ENCODE measurements at regions not wholly inside any gene's neighbourhood (a gene's known extent, or its start where the extent isn't known, plus 50 kb on each side); places are given as distances from the start of the nearest gene placed in this dataset.

DNA sequence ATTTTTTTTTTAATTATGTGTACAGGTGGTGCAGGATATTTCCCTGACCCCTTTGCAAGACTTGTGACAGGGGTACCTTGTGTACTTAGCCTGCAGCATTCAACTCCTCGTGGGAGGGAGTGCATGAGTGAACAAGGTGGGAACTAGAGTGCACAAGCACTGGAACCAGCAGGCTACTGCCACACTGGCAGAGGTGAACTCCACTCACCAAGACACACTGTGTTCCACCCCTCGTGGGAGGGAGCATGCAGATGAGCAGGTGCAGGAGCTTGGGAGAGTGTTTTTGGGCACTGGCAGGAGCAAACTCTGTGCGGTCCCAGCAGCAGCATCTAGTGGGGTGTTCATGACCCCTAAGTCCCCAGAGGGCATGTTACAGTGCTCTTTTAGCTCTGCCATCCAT, 282.7 kb upstream of the PLET1 start:
- no peak for DNase-seq

DNA sequence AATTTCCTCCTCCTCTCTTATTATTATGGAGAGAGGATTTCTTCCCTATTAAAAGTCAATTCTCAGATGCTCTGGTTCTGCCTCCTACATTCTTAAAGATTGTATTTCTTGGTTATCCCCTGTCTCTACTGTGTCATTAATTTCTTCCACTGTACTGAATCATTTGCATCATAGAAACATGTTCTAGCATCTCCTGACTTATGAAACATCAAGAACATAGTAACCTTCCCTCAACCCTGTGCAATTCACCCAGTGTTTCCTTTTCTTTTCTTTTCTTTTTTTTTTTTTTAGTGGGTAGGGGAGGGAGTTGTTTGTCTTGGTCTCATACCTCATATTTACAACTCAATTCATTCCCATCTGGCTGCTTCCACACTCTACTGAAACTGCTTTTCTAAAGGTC, 288.0 kb upstream of the PLET1 start:
- DNase-seq, result no peak

DNA sequence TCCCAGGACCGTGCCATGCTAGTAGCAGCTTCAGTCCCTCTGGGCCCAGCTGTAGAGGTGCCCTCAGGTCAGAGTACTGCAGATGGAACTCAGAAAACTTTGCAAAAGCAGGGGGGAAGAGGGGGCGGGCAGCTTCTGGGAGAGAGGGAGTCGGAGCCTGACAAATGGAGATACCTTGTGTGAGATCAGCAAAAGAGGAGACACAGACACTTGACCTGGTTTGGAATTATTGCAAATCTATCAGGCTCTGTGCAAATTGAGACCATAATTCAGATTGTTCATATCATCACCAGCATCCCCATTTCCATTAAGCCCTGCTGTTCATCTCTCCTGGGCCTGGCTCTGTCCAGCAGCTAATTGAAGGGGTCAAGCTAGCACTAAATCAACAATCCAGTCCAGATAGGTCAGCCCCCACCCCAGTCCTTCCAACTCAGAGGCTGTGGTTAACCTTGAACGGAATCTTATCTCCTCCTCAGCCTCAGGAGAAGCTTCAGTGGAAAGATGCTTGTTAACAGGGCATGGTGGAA, 292.6 kb upstream of the PLET1 start:
- DNase-seq, result no peak

DNA sequence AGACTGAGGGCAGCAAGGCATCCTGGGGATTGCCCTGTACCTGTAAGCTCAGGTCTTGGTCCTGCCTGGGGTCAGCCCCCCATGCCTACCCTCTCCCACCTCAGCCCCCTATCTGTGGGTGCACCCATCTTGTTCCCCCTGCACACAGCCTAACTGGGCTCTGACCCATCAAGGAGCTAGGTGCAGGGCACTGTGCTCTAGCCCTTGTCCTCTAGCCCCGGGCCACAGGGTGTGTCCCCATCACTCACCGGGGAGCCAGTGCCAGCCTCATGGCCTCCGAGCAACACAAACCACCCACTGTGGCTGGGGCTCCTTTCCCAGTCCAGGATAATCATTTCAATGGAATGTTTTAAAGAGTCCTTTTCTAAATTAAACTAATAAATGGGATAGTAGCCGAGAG, 293.9 kb upstream of the PLET1 start:
- no peak for DNase-seq

DNA sequence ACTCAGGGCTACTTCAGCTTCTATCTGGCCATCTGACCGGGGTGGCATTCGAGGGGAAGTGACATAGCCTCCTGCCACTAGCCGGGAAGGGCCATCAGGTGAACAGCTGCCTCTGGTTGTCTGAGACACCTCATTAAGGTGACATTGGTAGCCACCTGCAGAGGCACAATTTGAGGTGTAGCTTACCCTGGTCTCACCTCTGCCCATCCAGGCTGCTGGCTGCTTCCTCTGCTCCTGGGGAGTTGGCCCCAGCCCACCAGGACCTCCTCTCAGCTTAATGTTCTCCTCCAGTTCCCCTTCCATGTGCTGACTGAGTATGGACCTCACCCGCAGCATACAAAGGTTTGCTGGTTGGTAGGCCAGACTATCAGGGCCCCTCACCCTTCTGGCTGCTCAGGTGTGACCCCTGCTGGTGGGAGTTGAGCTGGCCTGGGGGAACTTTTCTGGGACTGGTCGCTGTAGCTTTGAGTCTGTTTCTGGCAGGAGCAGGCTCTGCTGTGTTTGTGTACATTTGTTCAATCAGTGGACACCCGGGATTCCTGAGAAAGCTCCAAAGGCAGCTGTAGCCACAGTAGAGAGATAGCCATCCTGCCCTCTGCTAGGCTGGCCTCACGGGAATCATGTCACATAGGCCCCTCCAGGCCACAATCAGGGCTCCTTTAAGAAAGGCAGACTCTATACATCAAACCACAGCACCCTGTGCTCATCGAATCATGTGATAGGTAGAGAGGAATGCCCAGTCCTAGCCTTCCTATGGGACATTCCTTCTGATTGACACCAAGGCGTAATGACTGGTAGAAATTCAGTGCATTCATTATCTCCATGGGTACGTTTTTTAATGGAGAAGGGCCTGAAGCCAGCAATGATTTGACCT, 295.1 kb upstream of the PLET1 start:
- no peak for DNase-seq

DNA sequence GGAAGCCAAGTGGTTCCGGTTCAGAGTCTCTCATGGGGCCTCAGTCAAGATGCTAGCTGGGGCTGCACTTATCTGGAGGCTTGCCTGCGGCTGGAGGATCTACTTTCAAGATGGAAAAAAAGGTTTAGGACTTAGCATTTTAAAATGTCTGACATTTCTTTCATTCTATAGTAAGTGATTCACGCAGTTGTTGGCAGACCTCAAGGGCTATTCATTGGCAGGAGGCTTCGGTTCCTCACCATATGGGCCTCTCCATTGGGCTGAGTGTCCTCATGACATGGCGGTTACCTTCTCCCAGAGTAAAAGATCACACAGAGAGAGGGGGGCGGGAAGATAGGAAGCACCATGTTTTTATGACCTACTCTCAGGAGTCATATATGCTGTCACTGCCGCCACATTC, 298.0 kb upstream of the PLET1 start:
- no peak for DNase-seq

DNA sequence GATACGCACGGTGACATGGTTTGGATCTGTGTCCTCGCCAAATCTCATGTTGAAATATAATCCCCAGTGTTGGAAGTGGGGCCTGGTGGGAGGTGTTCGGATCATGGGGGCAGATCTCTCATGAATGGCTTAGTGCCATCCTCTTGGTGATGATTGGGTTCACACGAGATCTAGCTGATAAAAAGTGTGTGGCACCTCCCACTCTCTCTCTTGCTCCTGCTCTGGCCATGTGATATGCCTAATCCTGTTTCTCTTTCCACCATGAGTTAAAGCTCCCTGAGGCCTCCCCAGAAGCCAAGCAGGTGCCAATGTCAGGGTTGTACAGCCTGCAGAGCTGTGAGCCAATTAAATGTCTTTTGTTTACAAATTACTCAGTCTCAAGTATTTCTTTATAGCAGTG, 303.1 kb upstream of the PLET1 start:
- DNase-seq, result no peak

DNA sequence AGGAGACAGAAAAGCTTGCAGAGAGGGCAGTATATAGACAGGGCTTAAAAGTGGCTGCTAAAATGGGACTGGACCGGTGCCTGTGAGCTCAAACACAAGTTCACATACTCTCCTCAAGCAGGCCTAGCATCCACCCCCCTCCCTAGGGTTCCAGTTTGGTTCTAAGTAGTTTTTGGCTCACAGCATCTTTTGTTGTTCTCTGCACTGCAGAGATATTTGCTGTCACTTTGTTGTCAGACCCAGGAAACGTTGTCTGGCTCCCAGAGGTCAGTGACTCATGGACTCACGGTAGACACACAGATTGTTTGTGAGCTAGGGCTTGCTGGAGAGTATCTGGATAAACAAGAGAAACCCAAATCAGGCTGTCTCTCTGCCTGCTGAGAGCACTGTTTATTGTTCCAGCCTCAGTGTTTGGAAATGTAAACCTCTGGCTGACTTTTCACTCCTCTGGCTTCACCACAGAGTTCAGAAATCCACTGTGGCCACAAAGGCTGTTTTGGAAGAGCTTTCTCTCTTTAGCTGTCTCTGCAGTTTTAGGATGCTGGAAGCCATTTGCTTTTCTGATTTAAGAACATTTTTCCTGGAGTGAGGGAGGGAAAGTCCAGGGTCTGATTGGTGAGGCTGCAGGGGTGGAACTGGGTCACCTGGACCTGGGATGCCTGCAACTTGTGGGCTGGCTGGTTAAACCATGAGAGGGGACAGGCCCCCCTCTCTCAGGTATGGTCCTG, 303.7 kb upstream of the PLET1 start:
- DNase-seq, result no peak

DNA sequence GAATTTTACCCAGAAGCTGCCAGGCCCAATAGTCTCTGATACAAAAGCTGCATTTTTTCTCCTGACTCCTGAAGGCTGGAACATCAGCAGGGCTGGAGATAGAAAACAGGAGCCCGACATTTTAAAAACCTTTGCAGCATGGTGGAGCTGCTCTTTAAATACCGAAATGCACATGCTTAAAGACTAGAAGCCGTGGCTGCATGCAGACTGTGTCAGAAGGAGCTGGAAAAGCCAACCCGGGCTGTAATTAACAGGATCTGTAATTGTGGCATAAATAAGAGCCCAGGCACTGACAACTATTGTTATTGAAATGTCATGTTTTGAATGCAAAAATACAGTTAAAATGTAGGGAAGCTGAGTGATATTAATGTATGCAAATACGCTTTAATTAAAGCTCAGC, 304.9 kb upstream of the PLET1 start:
- no peak for DNase-seq

DNA sequence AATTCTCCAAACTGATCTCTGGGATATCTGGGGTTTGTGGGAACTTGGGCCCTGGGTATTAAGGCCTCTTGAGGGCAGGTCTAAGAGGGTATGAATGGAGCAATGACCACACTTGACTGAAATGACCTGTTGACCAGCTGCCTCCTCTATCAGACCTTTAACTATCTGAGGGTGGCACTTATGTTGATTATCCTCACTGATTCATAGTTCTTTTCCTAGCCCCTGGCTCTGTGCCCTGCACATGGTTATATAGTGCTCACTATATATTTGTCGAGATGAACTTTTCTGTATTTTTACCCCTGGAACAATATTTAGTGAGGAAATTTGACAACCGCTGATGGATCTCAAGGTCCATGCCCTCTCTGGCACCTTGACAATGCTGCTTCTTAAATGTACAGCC, 305.5 kb upstream of the PLET1 start:
- DNase-seq, result no peak

DNA sequence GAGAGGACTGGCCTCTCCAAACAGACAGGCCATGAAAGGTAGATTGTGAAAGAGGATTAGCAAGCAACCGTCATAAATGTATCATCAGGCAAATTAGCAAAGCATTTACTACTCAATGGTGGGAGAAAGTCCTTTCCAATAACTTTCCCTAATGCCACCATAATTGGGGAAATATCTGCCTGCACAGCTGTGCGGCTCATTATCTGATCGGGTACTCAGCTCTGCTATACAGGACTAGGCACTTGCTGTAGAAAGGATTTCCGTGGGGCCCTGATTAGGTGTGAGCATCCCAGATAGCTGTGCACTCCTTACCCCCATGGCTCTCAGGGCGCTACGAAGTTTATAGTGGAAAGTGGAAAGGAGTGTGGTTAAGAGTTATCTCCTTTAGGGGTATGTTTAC, 309.7 kb upstream of the PLET1 start:
- peak; percentile 30 for DNase-seq

DNA sequence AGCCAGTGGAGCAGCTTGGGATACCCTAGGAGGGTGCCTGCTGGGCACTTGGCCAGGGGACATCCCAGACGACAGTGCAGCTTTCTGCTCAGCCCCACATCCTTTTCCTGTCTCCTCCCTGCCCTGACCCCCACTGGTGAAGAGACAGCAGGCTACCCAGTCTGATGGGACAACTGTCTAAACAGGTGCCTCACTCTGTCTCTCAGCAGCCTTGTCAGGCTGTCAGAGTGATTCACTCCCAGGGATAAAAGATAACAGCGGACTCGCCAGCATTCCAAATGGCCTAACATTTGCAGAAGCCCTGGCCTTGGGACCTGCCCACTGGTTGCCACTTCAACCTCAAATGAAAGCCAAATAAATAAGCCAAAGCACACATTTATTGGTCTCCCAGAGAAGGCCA, 318.6 kb upstream of the PLET1 start:
- DNase-seq, result no peak

DNA sequence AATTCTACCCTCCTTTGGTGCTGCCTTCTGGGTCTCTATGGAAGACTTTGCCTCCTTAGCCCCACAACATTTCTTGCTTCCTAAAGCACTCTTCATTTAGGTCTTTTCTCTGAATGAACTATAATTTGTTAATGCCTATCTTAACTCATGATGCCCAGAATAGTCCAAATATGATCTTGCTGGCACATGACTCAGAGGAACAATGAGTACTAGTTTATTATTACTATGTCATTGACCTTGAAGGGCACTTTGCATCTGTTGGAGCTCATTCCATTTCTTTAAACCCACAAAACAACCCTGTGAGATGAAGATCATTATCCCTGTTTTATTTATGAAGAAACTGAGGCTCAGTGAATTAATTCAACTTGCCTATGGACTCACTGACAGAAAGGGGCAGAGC, 320.2 kb upstream of the PLET1 start:
- no peak for DNase-seq

DNA sequence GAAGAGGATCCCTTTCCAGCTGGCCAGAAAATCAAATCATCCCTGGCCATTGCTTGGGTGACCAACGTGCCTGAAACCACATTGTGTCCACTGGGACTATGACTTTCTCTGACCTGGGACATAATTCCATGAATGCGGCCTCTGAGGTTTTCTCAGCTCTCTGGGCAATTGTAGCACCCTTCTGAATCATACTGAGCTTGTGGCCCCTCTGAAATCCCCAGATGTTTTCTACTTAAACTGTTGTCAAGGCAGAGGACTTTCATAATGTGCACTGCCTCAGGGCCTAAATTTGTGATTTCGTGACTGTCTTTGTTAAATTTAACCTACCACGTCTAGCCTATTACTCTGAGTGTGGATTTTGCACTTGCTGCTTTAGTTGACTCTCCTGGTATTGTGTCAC, 321.1 kb upstream of the PLET1 start:
- DNase-seq, result no peak

DNA sequence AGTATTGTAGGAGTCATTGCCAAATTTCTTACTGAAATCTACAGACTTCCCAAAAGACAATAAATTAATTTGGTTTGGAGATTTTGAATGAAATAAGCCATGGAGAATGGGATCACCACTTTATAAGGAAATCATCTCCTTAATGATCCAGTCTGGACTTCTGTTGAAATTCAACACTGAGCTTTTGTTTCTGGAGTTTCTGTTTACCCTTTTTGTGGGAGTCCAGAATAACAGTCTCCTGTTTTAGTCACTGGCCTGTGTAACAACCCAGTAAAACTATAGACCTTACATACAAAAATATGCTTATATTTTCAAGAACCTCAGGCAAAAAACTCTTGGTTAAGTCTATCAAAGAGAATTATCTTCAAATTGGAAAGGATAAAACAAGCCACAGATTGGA, 321.7 kb upstream of the PLET1 start:
- DNase-seq, result no peak

DNA sequence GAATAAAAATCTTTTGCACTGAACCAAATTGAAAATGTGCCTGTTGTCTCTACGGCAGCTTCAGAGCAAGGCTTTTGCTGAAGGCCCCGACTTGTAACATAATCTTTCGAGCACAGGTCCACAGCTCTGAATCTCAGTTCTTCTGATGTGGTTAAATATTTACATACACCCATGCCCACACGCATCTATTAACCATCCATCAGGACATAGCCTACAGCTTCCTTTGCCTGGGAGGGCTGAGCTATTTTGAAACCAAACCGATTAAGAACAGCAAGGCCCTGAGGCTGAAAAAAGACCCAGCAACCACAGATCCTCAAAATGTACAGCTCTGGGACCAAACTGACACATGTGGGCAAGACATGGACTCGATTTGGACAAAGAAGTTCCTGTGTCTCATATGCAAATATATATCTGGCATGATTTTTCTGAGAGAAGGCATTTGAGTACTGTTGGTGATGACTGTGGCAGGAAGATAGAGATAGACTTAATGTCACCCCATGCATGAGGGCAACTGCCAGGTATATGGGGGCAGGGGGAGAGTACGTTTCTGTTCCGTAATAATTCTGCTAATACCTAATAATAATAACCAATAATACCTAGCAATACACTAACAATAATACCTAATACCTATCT, 322.7 kb upstream of the PLET1 start:
- no peak for DNase-seq

DNA sequence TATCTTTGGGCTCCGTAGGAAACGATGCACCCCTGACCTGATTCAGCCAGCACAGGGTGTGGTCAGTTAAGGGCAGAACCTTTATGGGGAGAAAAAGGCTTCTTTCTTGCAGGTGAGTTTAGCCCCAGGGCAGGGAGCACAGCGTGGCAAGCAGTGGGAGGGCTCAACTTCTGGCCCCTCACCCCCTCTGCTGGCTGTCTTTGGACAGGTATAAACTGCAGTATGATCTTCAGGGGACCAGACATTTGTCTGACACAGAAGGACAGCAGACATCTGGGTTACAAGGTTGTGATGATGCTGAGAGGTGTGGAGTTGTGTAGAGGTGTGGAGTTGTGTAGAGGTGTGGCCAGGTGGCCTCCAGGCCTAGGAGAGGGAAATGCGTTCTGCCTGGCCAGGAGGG, 324.0 kb upstream of the PLET1 start:
- peak; percentile 19 for DNase-seq

DNA sequence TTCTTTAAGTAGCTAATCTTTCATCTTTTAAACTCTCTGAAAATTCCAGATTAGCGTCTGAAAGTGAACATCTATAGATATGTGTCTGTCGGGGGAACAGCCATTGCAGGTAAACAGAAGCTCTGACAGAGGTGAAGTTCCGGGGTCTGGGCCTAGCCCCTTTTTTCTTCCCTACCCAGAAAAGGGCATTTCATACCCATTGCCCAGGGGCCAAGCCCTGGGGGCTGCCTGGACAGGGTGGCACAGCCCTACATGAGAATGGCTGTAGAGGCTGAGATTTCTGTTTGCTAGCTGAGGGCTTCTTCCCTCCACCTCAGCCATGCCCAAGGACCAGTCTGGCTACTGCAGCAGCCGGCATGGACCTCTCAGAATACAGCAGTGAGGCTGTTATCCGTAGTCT, 327.0 kb upstream of the PLET1 start:
- no peak for DNase-seq

DNA sequence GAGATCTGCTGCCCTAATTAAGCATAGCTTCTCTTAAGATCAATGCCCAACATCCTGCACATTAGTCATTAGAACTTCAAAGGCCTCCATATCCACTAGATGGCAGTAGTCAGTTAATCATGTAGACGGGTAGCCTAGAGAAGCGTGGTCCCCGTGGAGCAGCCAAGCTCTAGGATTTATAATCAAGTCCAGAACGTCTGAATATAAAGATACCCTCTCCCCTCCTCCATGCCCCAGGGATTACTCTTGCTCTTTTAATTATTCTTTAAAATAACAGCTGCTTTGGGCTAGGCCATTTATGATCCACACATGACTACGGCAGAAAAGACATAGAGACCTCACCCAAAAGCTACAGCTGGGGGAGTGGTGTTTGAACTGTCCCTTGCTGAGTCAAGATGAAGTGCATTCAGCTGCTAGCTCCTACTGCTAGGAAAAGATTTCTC, 327.6 kb upstream of the PLET1 start:
- DNase-seq, result peak; percentile 95

DNA sequence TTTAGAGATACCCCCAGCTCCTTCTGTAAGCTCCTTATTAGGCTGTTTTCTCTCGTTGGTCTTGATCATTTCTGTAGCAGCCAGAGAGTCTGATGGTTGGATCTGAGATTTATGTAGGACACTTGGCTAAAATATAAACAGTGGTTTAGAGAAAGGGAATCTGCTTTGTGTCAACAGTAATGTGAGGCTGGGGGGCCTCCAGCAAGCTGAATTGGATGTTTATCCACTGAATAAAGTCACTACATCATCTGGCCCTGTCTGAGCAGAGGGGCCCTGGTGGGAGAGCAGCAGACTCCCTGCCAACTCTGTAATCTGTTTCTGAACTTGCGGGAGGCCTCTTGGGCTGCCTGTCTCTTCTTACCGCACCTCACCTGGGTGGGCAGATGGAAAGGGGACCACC, 328.5 kb upstream of the PLET1 start:
- no peak for DNase-seq

DNA sequence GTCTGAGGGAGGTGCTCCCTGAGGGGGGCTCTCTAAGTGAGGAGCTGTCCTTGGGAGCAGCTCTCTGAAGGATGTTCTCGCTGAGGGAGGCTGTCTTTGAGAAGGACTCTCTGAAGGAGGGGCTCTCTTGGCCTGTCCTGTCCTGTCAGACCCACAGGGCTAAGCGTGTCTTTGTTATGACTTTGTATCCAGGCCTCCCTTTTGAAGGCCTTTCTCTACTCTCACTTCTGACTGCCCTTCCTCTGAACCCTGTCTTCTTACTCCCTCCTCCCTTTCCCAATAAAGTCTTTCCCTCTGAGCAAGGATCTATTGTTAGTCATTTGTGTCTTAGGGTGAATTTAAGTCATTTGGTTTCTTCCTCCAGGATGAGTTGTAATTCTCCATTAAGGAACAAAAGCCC, 330.1 kb upstream of the PLET1 start:
- no peak for DNase-seq

DNA sequence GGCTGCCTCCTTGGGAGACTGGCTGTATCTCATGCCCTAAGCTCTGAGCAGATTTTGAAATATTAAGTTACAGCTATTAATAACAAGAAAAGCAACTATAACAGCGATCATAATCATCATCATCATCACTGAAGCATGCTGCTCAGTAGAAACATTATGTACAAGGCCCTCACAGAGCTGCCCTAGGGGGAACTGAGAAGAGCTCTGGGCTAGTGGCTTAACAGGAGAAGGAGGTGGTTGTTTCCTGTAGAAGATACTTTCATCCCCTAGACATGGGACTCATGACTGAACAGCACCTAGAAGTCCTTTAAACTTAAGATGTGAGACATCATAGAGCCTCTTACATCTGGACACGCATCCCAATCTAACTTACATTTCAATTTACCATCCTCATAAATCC, 332.8 kb upstream of the PLET1 start:
- DNase-seq, result no peak

DNA sequence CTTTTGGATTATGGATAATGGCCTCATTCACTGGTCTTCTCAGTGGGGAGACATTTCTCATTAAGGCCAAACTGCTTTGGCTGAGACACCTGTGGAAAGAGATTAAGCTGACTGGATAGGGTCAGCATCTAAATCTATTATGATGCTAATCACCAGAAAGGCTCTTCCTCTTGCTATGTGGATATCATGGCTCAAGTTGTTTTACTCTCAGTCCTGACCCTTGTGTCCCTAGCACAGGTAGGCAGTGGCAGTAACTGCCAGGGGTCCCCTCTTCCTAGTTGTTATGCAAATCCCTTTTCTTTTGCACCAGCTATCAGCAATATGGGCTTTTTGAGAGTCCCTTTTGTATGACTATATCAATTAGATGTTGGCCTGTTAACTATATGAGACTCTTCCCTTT, 335.7 kb upstream of the PLET1 start:
- no peak for DNase-seq

DNA sequence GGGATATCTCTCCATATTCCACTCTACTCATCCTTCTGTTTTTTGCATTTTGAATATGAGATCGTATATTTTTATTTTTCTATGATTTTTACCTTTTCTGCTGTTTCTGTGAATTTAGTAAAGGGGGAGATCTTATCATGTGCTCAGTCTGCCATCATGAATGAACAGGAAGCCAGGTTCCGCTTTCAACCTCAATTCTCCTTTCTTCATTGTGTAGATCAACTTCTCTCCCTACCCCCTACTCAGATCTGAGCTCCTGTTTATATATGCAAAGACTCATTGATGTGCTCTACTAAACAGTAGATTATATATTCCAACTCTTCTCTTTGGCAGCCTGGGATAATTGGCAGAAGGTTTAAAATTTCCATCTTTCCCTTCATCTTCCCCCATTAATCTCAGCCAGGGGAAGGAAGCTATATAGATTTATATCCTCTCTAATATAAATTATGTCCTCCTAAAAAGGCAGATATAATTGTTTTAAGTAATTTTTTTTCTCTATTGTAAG, 336.7 kb upstream of the PLET1 start:
- no peak for DNase-seq

Data from NCI-H524 treated with DMSO at 0.1 percent for 48 hours (cell line).